ENCODE measurements at regions not wholly inside any gene's neighbourhood (a gene's known extent, or its start where the extent isn't known, plus 50 kb on each side); places are given as distances from the start of the nearest gene placed in this dataset.

- TF ChIP-seq CTCF (IDR thresholded peaks at IDR 0.05): no peak
- Histone ChIP-seq H3K27ac (no peak overlapping the region), H3K4me2 (ENCODE audit: low read length) (no peak overlapping the region), H3K27me3 (ENCODE audit: control insufficient read depth, insufficient read depth, low read length) (no peaks in the 10 kb centered on the region), H3K4me3 (ENCODE audit: low read depth, low read length) (no peak overlapping the region), H3K36me3 (ENCODE audit: control insufficient read depth, insufficient read depth, low read length) (no peaks in the 10 kb centered on the region), H3K9ac (no peak overlapping the region), H2AFZ (no peak overlapping the region), H3K4me1 (no peaks in the 10 kb centered on the region), H3K79me2 (no peaks in the 10 kb centered on the region), H3K9me3 (ENCODE audit: control insufficient read depth, low read length) (no peaks in the 10 kb centered on the region)
Observed at GRCh38 chr10:121130382-121130781, 279.2 kb downstream of the WDR11 start.

- Histone ChIP-seq H2AFZ (no peak overlapping the region), H3K4me3 (ENCODE audit: low read depth, low read length) (no peak overlapping the region)
Observed at GRCh38 chr10:121131014-121131413, 279.9 kb downstream of the WDR11 start.

GRCh38 chr10:121131426-121132265 lies 280.5 kb downstream of the WDR11 start:
- H2AFZ ChIP-seq: no peak overlapping the region
- no peak overlapping the region for H3K4me2 ChIP-seq (ENCODE audit: low read length)
- no peak for TF ChIP-seq CTCF (IDR thresholded peaks at IDR 0.05)
- no peak overlapping the region for H3K9ac ChIP-seq
- no peaks in the 10 kb centered on the region for H3K79me2 ChIP-seq
- no peaks in the 10 kb centered on the region for H3K4me1 ChIP-seq
- no peaks in the 10 kb centered on the region for H3K9me3 ChIP-seq (ENCODE audit: control insufficient read depth, low read length)
- H3K4me3 ChIP-seq (ENCODE audit: low read depth, low read length): no peak overlapping the region
- H3K27me3 ChIP-seq (ENCODE audit: control insufficient read depth, insufficient read depth, low read length): no peaks in the 10 kb centered on the region
- H3K36me3 ChIP-seq (ENCODE audit: control insufficient read depth, insufficient read depth, low read length): no peaks in the 10 kb centered on the region
- H3K27ac ChIP-seq: no peak overlapping the region

More at GRCh38 chr10:121131014-121131413, 279.9 kb downstream of the WDR11 start:
- Histone ChIP-seq H3K4me1 (no peaks in the 10 kb centered on the region), H3K27ac (no peak overlapping the region), H3K9ac (no peak overlapping the region), H3K36me3 (ENCODE audit: control insufficient read depth, insufficient read depth, low read length) (no peaks in the 10 kb centered on the region), H3K9me3 (ENCODE audit: control insufficient read depth, low read length) (no peaks in the 10 kb centered on the region), H3K79me2 (no peaks in the 10 kb centered on the region), H3K4me2 (ENCODE audit: low read length) (no peak overlapping the region), H3K27me3 (ENCODE audit: control insufficient read depth, insufficient read depth, low read length) (no peaks in the 10 kb centered on the region)
- TF ChIP-seq CTCF (IDR thresholded peaks at IDR 0.05): no peak

GRCh38 chr10:121132273-121132672 lies 281.1 kb downstream of the WDR11 start:
- H3K9ac ChIP-seq: no peak overlapping the region
- H3K4me3 ChIP-seq (ENCODE audit: low read depth, low read length): no peak overlapping the region
- TF ChIP-seq CTCF (IDR thresholded peaks at IDR 0.05): no peak
- no peak overlapping the region for H2AFZ ChIP-seq
- no peak overlapping the region for H3K27ac ChIP-seq
- H3K9me3 ChIP-seq (ENCODE audit: control insufficient read depth, low read length): no peaks in the 10 kb centered on the region
- H3K27me3 ChIP-seq (ENCODE audit: control insufficient read depth, insufficient read depth, low read length): no peaks in the 10 kb centered on the region
- no peak overlapping the region for H3K4me2 ChIP-seq (ENCODE audit: low read length)
- H3K36me3 ChIP-seq (ENCODE audit: control insufficient read depth, insufficient read depth, low read length): no peaks in the 10 kb centered on the region
- no peaks in the 10 kb centered on the region for H3K4me1 ChIP-seq
- no peaks in the 10 kb centered on the region for H3K79me2 ChIP-seq

GRCh38 chr10:121133901-121134300 lies 282.7 kb downstream of the WDR11 start:
- H2AFZ ChIP-seq: no peak overlapping the region
- TF ChIP-seq CTCF (IDR thresholded peaks at IDR 0.05): no peak
- no peaks in the 10 kb centered on the region for H3K27me3 ChIP-seq (ENCODE audit: control insufficient read depth, insufficient read depth, low read length)
- no peak overlapping the region for H3K27ac ChIP-seq
- H3K4me2 ChIP-seq (ENCODE audit: low read length): no peak overlapping the region
- no peaks in the 10 kb centered on the region for H3K9me3 ChIP-seq (ENCODE audit: control insufficient read depth, low read length)
- H3K4me3 ChIP-seq (ENCODE audit: low read depth, low read length): no peak overlapping the region
- H3K9ac ChIP-seq: no peak overlapping the region
- no peaks in the 10 kb centered on the region for H3K79me2 ChIP-seq
- no peaks in the 10 kb centered on the region for H3K4me1 ChIP-seq
- no peaks in the 10 kb centered on the region for H3K36me3 ChIP-seq (ENCODE audit: control insufficient read depth, insufficient read depth, low read length)
